Aorta (tissue), 5 donors: ENCODE measurements at regions not wholly inside any gene's neighbourhood (a gene's known extent, or its start where the extent isn't known, plus 50 kb on each side); places are given as distances from the start of the nearest gene placed in this dataset.
"Not testable (repeated sequence)": the region's sequence is repeated elsewhere in the genome, so short reads cannot be mapped to it uniquely, and the experiment has no call there.

ENCODE experiments used
- ATAC-seq: fragments of 200-7000 bp; cut with Tn5 transposase; one replicate; pipeline ENCODE4 v1.9.1; 2022; ENCODE audit warnings: moderate library complexity; ENCODE audit not compliant: low FRiP score
- DNase-seq, 2 donors: peaks; one replicate each; pipeline ENCODE4 v3.0.0-alpha.2; 2020
- H3K27ac ChIP-seq, 2 donors: one replicate each; pipeline ENCODE4 v1.5.1; 2013; ENCODE audit warnings: low read length in 2 of 2, mild to moderate bottlenecking in 2 of 2, moderate library complexity in 2 of 2, control low read depth in 1 of 2, inconsistent platforms in 1 of 2, low read depth in 1 of 2
- H3K27me3 ChIP-seq, 2 donors: one replicate each; pipeline ENCODE4 v1.6.1; 2013; ENCODE audit warnings: control low read depth in 1 of 2, low read length in 1 of 2, mild to moderate bottlenecking in 1 of 2, moderate library complexity in 1 of 2; ENCODE audit not compliant: insufficient read depth in 2 of 2, control insufficient read depth in 1 of 2
- H3K36me3 ChIP-seq, 2 donors: one replicate each; pipeline ENCODE4 v1.6.1; 2013; ENCODE audit warnings: control low read depth in 1 of 2, low read length in 1 of 2, mild to moderate bottlenecking in 1 of 2; ENCODE audit not compliant: insufficient read depth in 2 of 2, control insufficient read depth in 1 of 2
- H3K4me1 ChIP-seq, 2 donors: one replicate each; pipeline ENCODE4 v1.6.1; 2013; ENCODE audit warnings: low read length in 2 of 2, control low read depth in 1 of 2, mild to moderate bottlenecking in 1 of 2, moderate library complexity in 1 of 2; ENCODE audit not compliant: insufficient read depth in 2 of 2, control insufficient read depth in 1 of 2
- H3K4me3 ChIP-seq, 2 donors: one replicate each; pipeline ENCODE4 v1.5.1; 2013; ENCODE audit warnings: low read length in 2 of 2, control low read depth in 1 of 2, mild to moderate bottlenecking in 1 of 2
- H3K9me3 ChIP-seq: one replicate; pipeline ENCODE4 v1.6.1; 2013; ENCODE audit warnings: mild to moderate bottlenecking, low read length; ENCODE audit not compliant: control insufficient read depth
- WGBS, 2 donors: extraction: QIAGEN DNeasy Blood & Tissue Kit; methylation state at CpG; one replicate each; pipeline ENCODE4 v1.1.7; 2013; 5-methylcytosine and 5-hydroxymethylcytosine counted together
- intact Hi-C, 2 donors: fragments of 100-400 bp; cut with DNase I; formaldehyde crosslinking; loops; one replicate each; pipeline versions ENCODE4 v1.14.2 to v1.15.0; 2022
- donor health status: healthy with polysubstance abuse.
- donor health status: Bipolar disorder and iron deficiency.
- donor health status: DM: no; HTN: no; CAD: no.
- donor health status: DM: no; HTN: no; CAD: no.
- donor health status: DM: yes; HTN: yes; CAD: no.

DNA sequence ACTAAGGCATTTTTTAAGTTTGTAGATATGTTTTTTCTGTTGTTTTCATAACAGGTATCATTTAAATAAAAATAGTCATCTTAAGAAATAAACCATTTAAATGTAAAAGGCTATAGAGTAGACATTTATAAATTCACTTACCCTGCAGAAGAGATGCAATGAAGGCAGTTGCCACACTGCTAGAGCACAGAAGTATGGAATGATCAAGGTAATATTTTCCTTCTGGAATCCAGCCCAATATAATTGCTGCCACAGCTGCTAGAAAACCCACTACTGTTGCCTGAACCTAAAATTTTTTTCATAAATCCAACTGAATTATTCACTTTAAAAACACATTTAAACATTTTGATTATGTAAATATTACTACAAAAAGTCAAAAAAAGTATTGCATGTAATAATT is 69.2 kb downstream of the SLC41A2 start:
- Histone ChIP-seq H3K4me3 (no peak overlapping the region), H3K4me1 (no peaks in the 10 kb centered on the region), H3K9me3 (no peaks in the 10 kb centered on the region), H3K36me3 (no peaks in the 10 kb centered on the region), H3K27ac (no peak overlapping the region), H3K27me3 (no peaks in the 10 kb centered on the region)
- intact Hi-C loops: no loop called here
- DNase-seq: no peak
- ATAC-seq: no peak

DNA sequence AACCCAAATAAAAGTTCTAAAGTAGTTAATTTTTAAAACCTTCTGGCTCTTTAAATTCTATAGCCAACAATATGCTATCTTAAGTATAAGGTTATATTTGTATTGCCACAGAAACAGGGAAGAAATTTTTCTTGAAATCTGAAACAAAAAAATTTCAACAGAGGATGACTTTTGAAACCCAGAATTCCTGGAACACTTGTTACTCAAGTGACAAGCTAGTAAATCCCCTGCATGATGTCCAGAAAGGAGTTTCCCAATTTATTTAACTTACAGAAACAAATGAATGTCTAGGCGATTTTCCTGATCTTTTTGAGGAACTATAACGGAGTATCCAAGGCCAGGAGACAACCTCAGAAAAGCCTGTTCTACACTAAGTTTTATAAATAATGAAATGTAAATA is 69.6 kb downstream of the SLC41A2 start:
- ATAC-seq: no peak

DNA sequence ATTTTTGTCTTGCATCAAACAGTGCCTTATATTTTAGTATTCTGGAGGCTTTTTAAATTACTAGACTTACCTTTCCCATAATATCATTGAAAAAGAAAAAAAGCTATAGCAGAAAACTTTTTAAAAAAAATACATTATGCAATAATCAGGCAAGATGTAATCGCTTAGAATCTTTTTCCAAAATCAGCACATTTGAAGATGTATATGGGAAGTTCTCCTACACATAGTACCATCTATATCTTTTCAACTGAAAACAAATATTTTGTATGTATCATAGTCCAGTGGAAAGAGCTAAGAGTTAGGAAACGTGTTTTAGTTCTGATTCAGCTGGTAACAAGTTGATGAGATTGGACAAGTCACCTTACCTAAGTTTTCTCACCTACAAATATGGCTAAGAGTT is 70.6 kb downstream of the SLC41A2 start:
- Histone ChIP-seq H3K27ac (no peak overlapping the region), H3K9me3 (no peaks in the 10 kb centered on the region), H3K27me3 (no peaks in the 10 kb centered on the region), H3K4me1 (no peaks in the 10 kb centered on the region), H3K4me3 (no peak overlapping the region), H3K36me3 (no peaks in the 10 kb centered on the region)
- WGBS, 2 donors: 61 to 66% methylated on average over 2 of the region's 2 CpGs
- DNase-seq: no peak
- intact Hi-C loops: no loop called here
- no peak for ATAC-seq

More for the DNA sequence above, 69.6 kb downstream of the SLC41A2 start:
- H3K27ac ChIP-seq: no peak overlapping the region
- H3K9me3 ChIP-seq: no peaks in the 10 kb centered on the region
- no peaks in the 10 kb centered on the region for H3K27me3 ChIP-seq
- H3K4me3 ChIP-seq: no peak overlapping the region
- DNase-seq: no peak
- intact Hi-C loops: no loop called here
- no peaks in the 10 kb centered on the region for H3K36me3 ChIP-seq
- no peaks in the 10 kb centered on the region for H3K4me1 ChIP-seq
- WGBS, 2 donors: 84% methylated on average over 2 of the region's 2 CpGs

DNA sequence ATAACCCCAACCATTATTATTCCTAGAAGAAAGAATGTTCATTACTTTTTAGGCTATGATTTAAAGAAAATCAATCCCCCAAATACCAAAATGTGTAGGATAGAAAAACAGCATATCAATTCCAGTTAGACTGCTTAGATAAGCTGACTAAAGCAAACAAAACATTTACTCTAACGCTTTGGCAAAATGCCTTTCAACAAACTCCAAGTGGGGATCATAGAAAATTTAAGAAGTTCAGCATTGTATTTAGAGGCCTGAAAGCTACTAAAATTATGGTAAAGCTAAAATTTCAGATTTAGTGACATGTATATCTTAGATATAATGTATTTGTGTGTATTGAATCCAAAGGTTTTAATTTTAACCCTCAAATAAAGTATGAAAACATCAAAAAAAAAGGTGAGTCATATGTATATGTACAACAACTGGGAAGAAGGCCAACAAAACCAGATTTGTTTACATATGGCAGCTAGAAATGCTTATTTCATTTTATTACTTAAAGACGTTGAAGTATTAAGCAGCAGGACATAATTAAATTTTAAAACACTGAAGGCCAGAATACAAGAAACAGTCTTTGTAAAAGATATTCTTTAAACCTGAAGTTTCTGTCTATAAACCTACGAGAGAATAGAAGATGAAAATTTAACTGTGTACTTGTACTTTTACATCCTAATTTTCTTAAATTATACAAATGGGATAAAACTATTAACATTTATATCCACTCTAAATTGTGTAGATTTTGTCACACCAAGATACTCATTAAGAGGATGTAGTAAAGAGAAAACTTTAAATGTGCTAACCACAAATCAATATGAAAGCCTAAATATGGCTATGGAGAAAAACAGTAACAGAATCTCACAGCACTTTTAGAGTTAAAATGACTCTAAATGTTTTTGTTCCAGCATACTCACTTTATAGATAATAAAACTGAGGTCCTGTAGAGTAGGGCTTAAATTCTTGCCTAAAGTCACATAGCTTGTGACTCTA is 71.4 kb downstream of the SLC41A2 start:
- H3K4me3 ChIP-seq: no peak overlapping the region
- H3K4me1 ChIP-seq: no peaks in the 10 kb centered on the region
- no peaks in the 10 kb centered on the region for H3K36me3 ChIP-seq
- no peaks in the 10 kb centered on the region for H3K27me3 ChIP-seq
- ATAC-seq (no peak), DNase-seq (no peak)
- WGBS, 2 donors: 41 to 50% methylated on average over 3 of the region's 3 CpGs
- H3K9me3 ChIP-seq: no peaks in the 10 kb centered on the region
- intact Hi-C loops: no loop called here
- no peak overlapping the region for H3K27ac ChIP-seq

DNA sequence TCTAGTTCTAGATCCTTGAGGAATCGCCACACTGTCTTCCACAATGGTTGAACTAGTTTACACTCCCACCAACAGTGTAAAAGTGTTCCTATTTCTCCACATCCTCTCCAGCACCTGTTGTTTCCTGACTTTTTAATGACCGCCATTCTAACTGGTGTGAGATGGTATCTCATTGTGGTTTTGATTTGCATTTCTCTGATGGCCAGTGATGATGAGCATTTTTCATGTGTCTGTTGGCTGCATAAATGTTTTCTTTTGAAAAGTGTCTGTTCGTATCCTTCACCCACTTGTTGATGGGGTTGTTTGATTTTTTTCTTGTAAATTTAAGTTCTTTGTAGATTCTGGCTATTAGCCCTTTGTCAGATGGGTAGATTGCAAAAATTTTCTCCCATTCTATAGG is 79.2 kb downstream of the SLC41A2 start:
- H3K36me3 ChIP-seq, H3K27ac ChIP-seq, ATAC-seq, DNase-seq, H3K9me3 ChIP-seq, H3K4me1 ChIP-seq, H3K4me3 ChIP-seq, H3K27me3 ChIP-seq: not testable (repeated sequence)
- 90 to 96% methylated on average over 2 of the region's 3 CpGs for WGBS, 2 donors
- intact Hi-C loops: loop anchor here (5.0 to 10.0 kb wide), 3 partner anchors 144 to 497 kb away; partner anchors contain the start of gene CHST11 (in 1 of the 2)

DNA sequence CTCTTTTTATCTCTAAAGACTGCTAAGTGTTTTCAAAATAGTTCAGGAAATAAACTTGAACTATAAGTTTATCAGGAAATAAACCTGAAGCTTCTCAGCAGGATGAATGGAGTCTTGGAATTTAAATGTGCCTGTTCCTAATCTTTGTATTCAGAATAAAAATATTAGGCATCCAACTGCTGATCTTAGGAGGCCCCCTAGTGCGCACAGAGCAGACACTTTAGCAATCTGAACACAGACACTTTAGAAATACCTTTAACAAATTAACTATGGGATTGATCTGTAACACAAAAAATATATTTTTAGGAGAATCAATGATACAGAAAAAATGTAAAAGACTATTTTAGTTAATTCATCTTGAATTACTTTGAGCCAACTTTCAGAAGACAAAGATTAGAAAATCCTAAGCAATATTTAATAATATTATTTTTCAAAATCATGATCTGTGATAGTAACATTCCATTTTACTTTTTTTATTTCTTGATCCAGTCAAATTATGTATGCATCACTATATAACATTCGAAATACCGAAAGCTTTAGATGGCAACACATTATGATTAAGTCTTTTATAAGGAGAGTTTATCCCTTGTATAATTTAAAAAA is 80.9 kb downstream of the SLC41A2 start:
- ATAC-seq (peak; percentile 74), DNase-seq (no peak)
- WGBS, 2 donors: 56 to 58% methylated on average over 3 of the region's 3 CpGs
- Histone ChIP-seq H3K27me3 (no peaks in the 10 kb centered on the region), H3K27ac (no peak overlapping the region), H3K4me1 (no peaks in the 10 kb centered on the region), H3K36me3 (no peaks in the 10 kb centered on the region), H3K4me3 (no peak overlapping the region), H3K9me3 (no peaks in the 10 kb centered on the region)
- intact Hi-C loops: loop anchor here (5.0 to 10.0 kb wide), 3 partner anchors 142 to 495 kb away; partner anchors contain the start of gene CHST11 (in 1 of the 2)

DNA sequence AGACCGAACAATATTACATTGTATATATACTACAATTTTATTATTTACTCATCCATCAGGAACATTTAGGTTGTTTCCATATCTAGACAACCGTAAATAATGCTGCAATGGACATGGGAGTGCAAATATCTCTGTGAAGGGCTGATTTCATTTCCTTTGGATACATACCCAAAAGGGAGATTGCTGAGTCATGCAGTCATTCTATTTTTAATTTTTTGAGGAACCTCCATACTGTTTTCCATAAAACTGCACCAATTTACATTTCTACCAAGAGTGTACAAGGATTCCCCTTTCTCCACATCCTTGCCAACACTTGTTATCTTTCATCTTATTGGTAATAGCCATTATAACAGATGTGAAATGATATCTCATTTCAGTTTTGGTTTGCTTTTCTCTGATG is 84.7 kb downstream of the SLC41A2 start:
- WGBS, 2 donors: 76 to 79% methylated on average over 2 of the region's 2 CpGs
- H3K27ac ChIP-seq: no peak overlapping the region
- ATAC-seq (no peak), DNase-seq (no peak)
- H3K27me3 ChIP-seq: no peaks in the 10 kb centered on the region
- H3K9me3 ChIP-seq: no peaks in the 10 kb centered on the region
- H3K4me3 ChIP-seq: no peak overlapping the region
- no peaks in the 10 kb centered on the region for H3K4me1 ChIP-seq
- no peaks in the 10 kb centered on the region for H3K36me3 ChIP-seq
- intact Hi-C loops: loop anchor here (5.0 to 10.0 kb wide), 4 partner anchors 136 to 416 kb away; partner anchors contain the start of gene CHST11 (in 1 of the 2)

- H3K36me3 ChIP-seq: no peaks in the 10 kb centered on the region
- H3K27ac ChIP-seq: no peak overlapping the region
- no peak overlapping the region for H3K4me3 ChIP-seq
- H3K27me3 ChIP-seq: no peaks in the 10 kb centered on the region
- no peaks in the 10 kb centered on the region for H3K4me1 ChIP-seq
- WGBS, 2 donors: 96 to 98% methylated on average over 1 of the region's 1 CpG
- intact Hi-C loops: loop anchor here (5.0 to 10.0 kb wide), 4 partner anchors 133 to 413 kb away; partner anchors contain the start of gene CHST11 (in 1 of the 2)
- H3K9me3 ChIP-seq: no peaks in the 10 kb centered on the region
- DNase-seq (no peak), ATAC-seq (no peak)
Measured at GRCh38 chr12:104870797-104871196, 87.3 kb downstream of the SLC41A2 start.
